ENCODE measurements at regions not wholly inside any gene's neighbourhood (a gene's known extent, or its start where the extent isn't known, plus 50 kb on each side); places are given as distances from the start of the nearest gene placed in this dataset.

DNA sequence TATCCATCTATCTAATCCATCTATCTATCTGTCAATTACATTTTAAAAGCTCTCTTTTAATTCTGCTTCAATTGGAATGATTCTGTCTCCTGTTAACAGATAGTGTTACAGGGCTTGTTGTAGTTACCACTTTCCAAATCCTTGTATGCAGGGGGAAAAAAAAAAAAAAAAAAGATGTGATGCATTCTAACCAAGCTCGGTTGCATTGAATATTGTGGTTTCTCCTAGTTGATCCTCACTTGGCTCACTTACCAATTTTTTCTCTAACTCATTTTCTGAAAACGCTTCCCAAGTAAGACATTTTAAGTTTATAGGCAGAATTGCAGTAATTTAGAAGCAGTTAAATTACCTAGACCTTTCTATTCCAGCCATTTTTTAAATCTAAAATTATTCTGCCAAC is 327.9 kb upstream of the PITX2 start:
- DNase-seq (ENCODE audit: low read depth in 3 of 3, low spot score in 2 of 3), result no peak

DNA sequence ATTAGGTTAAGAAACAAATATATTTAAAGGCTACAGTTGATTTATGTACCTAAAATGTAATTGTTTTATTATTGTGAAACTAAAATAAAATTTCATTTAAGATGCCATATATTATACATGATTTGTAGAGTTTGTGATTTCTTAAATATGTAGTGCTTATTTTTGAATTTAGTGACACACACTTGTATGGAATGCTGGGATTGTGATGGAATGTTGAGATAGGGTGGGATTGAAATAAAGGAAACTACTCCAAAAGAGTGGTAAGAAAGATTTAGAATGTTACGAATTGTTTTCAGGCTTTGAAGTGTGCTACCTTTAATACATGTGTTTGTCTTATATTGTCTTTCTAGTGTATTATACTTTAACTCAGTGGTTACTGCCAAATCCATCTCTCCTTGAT is 330.3 kb upstream of the PITX2 start:
- no peak for DNase-seq (ENCODE audit: low read depth in 3 of 3, low spot score in 2 of 3)

GRCh38 chr4:110953898-110954297 is 331.0 kb upstream of the PITX2 start:
- DNase-seq (ENCODE audit: low read depth in 3 of 3, low spot score in 2 of 3), result no peak

GRCh38 chr4:110955748-110956147 is 332.9 kb upstream of the PITX2 start:
- no peak for DNase-seq (ENCODE audit: low read depth in 3 of 3, low spot score in 2 of 3)

DNA sequence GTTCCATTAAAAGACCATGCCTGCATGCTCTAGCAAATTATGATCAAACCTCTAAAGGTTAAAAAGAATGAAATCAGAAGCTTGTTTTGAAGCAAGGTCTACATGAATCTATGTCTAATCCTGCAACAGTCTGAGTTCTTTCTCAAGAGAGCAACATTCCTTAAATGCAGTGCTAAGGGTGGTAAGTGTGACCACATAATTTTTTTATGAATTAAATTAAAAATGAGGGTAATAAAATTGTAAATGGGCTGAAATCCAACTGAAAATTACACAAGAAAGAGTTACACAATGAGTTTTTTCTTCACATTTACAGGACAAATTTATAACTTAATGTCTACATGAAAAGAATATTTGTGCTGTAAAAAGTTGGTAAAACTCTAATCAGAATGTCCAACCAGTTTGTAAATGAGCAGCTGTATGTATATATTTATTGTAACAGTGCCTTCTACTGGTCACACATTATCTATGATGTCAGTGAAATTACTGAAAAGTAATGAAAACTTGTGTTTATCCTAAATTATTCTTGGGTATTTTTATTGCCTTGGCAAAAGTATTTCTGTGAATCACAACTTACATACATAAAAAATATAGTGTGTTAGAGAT is 336.3 kb upstream of the PITX2 start:
- no peak for DNase-seq (ENCODE audit: low read depth in 3 of 3, low spot score in 2 of 3)

- DNase-seq (ENCODE audit: low read depth in 3 of 3, low spot score in 2 of 3), result no peak
Measured at GRCh38 chr4:110961066-110961465, 338.2 kb upstream of the PITX2 start.

DNA sequence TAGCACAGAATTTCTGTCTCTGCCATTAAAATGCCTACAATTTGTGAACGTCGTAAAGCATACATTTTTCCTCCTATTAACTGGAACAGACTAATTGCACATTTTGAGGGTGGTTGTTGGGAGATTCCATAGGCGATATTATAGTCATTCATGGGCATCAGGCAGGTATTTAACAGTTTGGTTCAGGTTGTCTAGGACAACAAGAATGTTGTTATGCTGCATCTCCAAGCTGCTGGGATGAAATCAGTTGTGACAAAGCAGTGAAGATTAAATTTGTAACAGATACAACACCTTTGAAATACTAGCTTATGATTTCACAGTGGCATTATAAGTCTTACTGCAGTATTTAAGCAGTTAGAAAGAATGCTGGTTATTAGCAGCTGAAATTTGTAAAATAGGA is 339.7 kb upstream of the PITX2 start:
- no peak for DNase-seq (ENCODE audit: low read depth in 3 of 3, low spot score in 2 of 3)

GRCh38 chr4:110963662-110964280 is 340.9 kb upstream of the PITX2 start:
- no peak for DNase-seq (ENCODE audit: low read depth in 3 of 3, low spot score in 2 of 3)

DNA sequence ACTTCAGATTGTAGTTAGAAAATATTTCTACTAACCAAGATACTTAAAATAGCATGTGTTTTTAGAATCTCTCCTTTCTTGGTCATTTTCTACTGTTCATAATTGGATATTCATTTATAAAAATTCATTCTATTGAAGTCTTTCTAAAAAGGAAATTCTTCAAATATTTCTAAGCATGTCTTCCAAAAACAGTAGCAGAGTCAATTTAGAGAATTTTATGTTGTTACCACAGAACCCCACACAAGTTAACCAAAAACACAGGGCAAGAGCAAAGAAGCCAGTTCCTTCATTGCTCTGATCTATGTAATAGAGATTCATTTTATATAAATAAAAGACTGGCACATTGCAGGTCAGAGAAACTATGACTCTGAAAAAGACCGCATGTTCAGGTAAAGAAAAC is 345.1 kb upstream of the PITX2 start:
- no peak for DNase-seq (ENCODE audit: low read depth in 3 of 3, low spot score in 2 of 3)

DNA sequence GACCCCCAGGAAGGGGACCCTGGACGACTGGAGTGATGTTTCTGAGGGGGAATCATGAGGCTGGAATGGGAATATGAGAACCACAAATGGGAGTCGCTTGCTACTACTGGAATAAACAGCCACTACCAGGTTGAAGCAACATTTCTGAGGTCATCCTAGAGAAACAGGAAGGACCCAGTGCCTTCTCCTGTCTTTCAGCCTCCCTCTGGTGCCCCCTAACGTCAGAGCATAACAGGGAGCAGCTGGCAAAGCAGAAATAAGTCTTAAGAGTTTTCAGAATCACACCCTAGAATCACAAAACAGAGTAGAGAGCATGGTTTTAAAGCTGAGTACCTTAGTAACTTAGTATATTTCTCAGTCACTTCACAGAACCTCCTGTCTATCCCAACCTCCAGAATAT is 347.8 kb upstream of the PITX2 start:
- no peak for DNase-seq (ENCODE audit: low read depth in 3 of 3, low spot score in 2 of 3)

- DNase-seq (ENCODE audit: low read depth in 3 of 3, low spot score in 2 of 3), result no peak
Measured at GRCh38 chr4:110975338-110975737, 352.5 kb upstream of the PITX2 start.

DNA sequence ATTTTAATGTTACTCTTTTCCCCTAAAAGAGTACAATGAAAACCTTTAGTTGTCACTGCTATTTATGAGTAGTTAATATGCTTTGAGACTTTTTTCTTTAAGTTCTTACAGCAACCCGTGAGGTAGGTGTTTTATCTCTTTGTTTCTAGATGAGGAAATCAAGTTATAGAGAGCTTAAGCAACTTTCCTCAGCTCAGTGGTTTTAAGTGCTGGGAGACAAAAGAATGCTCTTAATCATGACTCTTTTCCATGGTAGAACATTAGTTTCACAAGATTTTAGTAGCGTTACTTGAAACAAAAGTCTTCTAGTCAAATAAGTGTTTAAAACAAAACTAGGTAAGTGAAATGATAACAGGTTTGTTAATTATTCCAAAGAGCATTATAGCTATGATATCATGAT is 354.7 kb upstream of the PITX2 start:
- DNase-seq (ENCODE audit: low read depth in 3 of 3, low spot score in 2 of 3), result no peak

DNA sequence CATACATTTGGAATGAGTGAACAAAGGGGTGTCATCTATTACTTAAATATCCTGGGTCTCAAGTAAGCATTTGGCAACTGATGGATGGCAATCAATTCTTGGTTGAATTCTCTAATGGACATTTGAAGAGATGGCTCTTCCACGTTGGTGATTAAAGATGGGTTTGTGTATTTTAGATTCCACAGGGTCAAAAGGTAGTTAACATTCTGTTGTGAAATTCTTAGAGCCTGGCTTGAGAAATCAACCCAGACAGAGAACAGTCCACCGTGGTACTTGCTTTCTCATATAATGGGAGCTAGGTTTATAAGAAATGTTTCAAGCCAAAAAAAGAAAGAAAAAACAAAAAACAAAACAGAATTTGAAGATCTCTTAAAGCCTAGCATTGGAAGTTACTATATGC is 355.9 kb upstream of the PITX2 start:
- DNase-seq (ENCODE audit: low read depth in 3 of 3, low spot score in 2 of 3), result no peak

- DNase-seq (ENCODE audit: low read depth in 3 of 3, low spot score in 2 of 3), result no peak
Measured at GRCh38 chr4:110982486-110982885, 359.6 kb upstream of the PITX2 start.

GRCh38 chr4:110988722-110989121 is 365.8 kb upstream of the PITX2 start:
- DNase-seq (ENCODE audit: low read depth in 3 of 3, low spot score in 2 of 3), result no peak

GRCh38 chr4:110989125-110989524 is 366.2 kb upstream of the PITX2 start:
- no peak for DNase-seq (ENCODE audit: low read depth in 3 of 3, low spot score in 2 of 3)

DNA sequence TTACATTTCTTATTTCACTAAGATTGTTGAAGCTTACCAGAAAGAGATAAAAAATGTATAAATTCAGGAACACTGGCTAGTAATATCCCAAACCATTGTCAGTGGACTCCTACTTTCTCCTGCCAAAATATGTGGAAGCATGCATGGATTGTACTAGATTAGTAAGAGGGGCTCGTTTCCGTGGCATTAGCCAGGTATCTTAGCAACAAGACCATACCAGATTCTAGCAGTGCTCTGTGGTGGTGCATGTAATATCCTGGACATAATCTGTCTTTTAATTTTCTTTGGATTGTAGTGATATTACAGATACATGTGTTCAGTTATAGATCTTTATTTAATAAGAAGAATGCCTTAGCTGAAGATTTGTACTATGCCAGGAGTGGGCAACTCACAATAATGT is 371.9 kb upstream of the PITX2 start:
- no peak for DNase-seq (ENCODE audit: low read depth in 3 of 3, low spot score in 2 of 3)

GRCh38 chr4:110998320-110998719 is 375.4 kb upstream of the PITX2 start:
- DNase-seq (ENCODE audit: low read depth in 3 of 3, low spot score in 2 of 3), result no peak

DNA sequence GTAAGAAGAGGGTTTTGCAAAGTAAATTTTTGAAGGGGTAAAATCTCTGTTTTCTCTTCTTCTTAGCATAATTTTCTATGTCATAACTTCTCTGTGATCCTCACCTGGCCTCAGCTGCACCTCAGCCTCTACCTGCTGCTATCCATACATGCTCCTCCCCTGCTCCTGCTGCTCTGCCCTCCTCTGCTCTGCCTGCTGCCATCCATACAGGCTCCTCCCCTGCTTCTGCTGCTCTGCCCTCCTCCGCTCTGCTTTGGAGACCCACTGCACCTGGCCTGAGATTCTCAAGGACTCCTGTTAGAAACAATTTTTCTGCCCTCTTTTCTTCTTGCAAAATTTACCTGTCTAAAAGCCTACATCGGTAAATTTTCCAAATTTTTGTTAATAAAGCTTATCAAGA is 388.6 kb upstream of the PITX2 start:
- no peak for DNase-seq (ENCODE audit: low read depth in 3 of 3, low spot score in 2 of 3)

- DNase-seq (ENCODE audit: low read depth in 3 of 3, low spot score in 2 of 3), result no peak
Measured at GRCh38 chr4:111013846-111014245, 391.0 kb upstream of the PITX2 start.

DNA sequence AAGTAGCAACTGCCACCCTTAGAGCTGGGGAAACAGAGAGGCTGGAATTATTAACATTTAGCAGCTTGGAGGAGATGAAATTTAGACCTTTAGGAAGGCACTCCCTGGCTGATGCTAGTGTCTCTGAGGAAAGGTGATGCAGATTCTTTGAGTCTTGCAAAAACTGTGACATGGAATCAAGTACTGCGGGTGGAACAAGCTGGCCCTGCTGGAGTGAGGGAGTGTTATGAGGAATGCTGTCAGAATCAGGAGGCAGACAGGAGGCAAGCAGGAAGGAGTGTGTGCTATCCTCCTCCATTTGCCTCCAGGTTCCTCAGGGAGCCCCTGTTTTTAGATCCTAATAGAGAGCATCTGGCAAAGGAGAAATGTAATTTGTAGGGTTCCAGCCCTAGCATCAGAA is 391.7 kb upstream of the PITX2 start:
- DNase-seq (ENCODE audit: low read depth in 3 of 3, low spot score in 2 of 3), result no peak

- no peak for DNase-seq (ENCODE audit: low read depth in 3 of 3, low spot score in 2 of 3)
Measured at GRCh38 chr4:111016416-111016815, 393.5 kb upstream of the PITX2 start.

DNA sequence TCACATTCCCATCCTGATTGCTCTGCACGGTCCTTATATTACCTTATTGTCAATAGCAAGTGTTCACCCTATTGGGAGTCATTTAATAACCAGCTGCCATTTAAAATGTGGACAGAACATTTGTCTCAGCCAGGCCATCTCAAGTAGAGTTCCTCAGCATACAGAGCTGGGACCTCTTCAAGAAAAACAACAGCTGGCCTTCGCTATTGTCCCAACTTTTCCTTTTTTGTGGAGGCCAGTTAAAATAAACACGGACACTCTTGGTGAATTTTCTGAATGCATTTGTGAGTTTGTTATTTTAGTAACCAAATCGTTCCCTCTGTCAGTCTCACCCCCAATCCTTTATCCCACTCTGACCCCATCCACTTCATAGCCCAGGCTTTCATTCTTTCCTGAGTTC is 395.3 kb upstream of the PITX2 start:
- DNase-seq (ENCODE audit: low read depth in 3 of 3, low spot score in 2 of 3), result no peak
